GM12892 (cell line): ENCODE measurements at regions not wholly inside any gene's neighbourhood (a gene's known extent, or its start where the extent isn't known, plus 50 kb on each side); places are given as distances from the start of the nearest gene placed in this dataset.

Experiments used
- POLR2A ChIP-seq: IDR thresholded peaks from 2 replicates; pipeline ENCODE4 v1.6.1; 2011; ENCODE audit warnings: low read depth, low read length, control low read depth
- POLR2AphosphoS5 ChIP-seq: IDR thresholded peaks from 2 replicates; pipeline ENCODE4 v1.6.1; 2011; ENCODE audit warnings: low read depth, low read length, control low read depth
- TAF1 ChIP-seq: IDR thresholded peaks from 2 replicates; pipeline ENCODE4 v1.6.1; 2011; ENCODE audit warnings: low read depth, mild to moderate bottlenecking, control low read depth, low read length, borderline replicate concordance

- TF ChIP-seq POLR2A, result no peak
- no peak for TF ChIP-seq POLR2AphosphoS5
- no peak for TF ChIP-seq TAF1
These were observed 164.5 kb upstream of the BTBD3 start for GRCh38 chr20:11753155-11753554.
